Calu3 (cell line): ENCODE measurements at regions not wholly inside any gene's neighbourhood (a gene's known extent, or its start where the extent isn't known, plus 50 kb on each side); places are given as distances from the start of the nearest gene placed in this dataset.

Experiments
- BruUV-seq: library from RNA; stranded (reverse); fragments of 400-500 nt; replicated peaks from 2 replicates; lab custom pipeline; 2021; lab: Mats Ljungman, UMichigan
- CTCF ChIA-PET: fragments of 300-600 bp; sonication (Branson Sonifier 250); formaldehyde crosslinking; loops from one replicate; lab custom pipeline; 2022; ENCODE audit warnings: antibody characterized with exemption; lab: Charles Lee
- DNase-seq: peaks from one replicate; pipeline ENCODE4 v3.0.0; 2022
- H3K27ac Mint-ChIP-seq: one replicate; pipeline ENCODE4 v1.8.0; 2022; ENCODE audit warnings: mixed read lengths; ENCODE audit not compliant: unreplicated experiment
- H3K27me3 Mint-ChIP-seq: one replicate; pipeline ENCODE4 v1.8.0; 2022; ENCODE audit warnings: mixed read lengths; ENCODE audit not compliant: unreplicated experiment
- H3K36me3 Mint-ChIP-seq: one replicate; pipeline ENCODE4 v1.8.0; 2022; ENCODE audit warnings: mild to moderate bottlenecking, moderate library complexity, mixed read lengths; ENCODE audit not compliant: insufficient read depth, unreplicated experiment
- H3K4me1 Mint-ChIP-seq: one replicate; pipeline ENCODE4 v1.8.0; 2022; ENCODE audit warnings: mild to moderate bottlenecking, low read depth, mixed read lengths; ENCODE audit not compliant: unreplicated experiment
- H3K4me3 Mint-ChIP-seq: one replicate; pipeline ENCODE4 v1.8.0; 2022; ENCODE audit warnings: mild to moderate bottlenecking, low read depth, moderate library complexity, mixed read lengths; ENCODE audit not compliant: unreplicated experiment
- H3K9me3 Mint-ChIP-seq: one replicate; pipeline ENCODE4 v1.8.0; 2022; ENCODE audit warnings: low read depth, mixed read lengths; ENCODE audit not compliant: unreplicated experiment
- CTCF ChIP-seq: fragments of 200-600 bp; IDR thresholded peaks from one replicate; pipeline ENCODE4 v1.8.0; 2022; ENCODE audit warnings: antibody characterized with exemption; ENCODE audit not compliant: unreplicated experiment
- intact Hi-C: fragments of 100-400 bp; cut with micrococcal nuclease; formaldehyde crosslinking; loops from one replicate; pipeline ENCODE4 v1.10.0; 2022; ENCODE audit not compliant: unreplicated experiment

GRCh38 chr14:99101855-99102461 lies 170.0 kb downstream of the BCL11B start:
- BruUV-seq = no TSS peak

GRCh38 chr14:99116741-99117295 lies 155.2 kb downstream of the BCL11B start:
- CTCF ChIA-PET = no interaction called here
- BruUV-seq = no TSS peak

More at GRCh38 chr14:99101855-99102461, 170.0 kb downstream of the BCL11B start:
- H3K36me3 Mint-ChIP-seq = no peaks in the 10 kb centered on the region
- intact Hi-C loops = no loop called here
- no peaks in the 10 kb centered on the region for H3K27me3 Mint-ChIP-seq
- TF ChIP-seq CTCF = no peak
- CTCF ChIA-PET = interaction anchor here (0.7 kb wide), 1 partner anchor 35 kb away, joined by 3 read pairs; no protein-coding TSS in a partner anchor
- H3K27ac Mint-ChIP-seq = no peak overlapping the region
- H3K4me3 Mint-ChIP-seq = no peak overlapping the region
- H3K4me1 Mint-ChIP-seq = no peaks in the 10 kb centered on the region
- no peak for DNase-seq
- peaks cover 2% of the 10 kb centered on the region for H3K9me3 Mint-ChIP-seq

GRCh38 chr14:99117671-99118045 lies 154.3 kb downstream of the BCL11B start:
- intact Hi-C loops = no loop called here
- Mint-ChIP-seq H3K27me3 (peaks cover 41% of the 10 kb centered on the region), H3K36me3 (no peaks in the 10 kb centered on the region), H3K4me1 (no peaks in the 10 kb centered on the region), H3K4me3 (no peak overlapping the region), H3K9me3 (no peaks in the 10 kb centered on the region), H3K27ac (no peak overlapping the region)
- DNase-seq = no peak
- no peak for TF ChIP-seq CTCF
- CTCF ChIA-PET = no interaction called here
- BruUV-seq = no TSS peak

More at GRCh38 chr14:99116741-99117295, 155.2 kb downstream of the BCL11B start:
- no peaks in the 10 kb centered on the region for H3K36me3 Mint-ChIP-seq
- no peaks in the 10 kb centered on the region for H3K9me3 Mint-ChIP-seq
- intact Hi-C loops = no loop called here
- no peaks in the 10 kb centered on the region for H3K4me1 Mint-ChIP-seq
- DNase-seq = no peak
- no peak overlapping the region for H3K4me3 Mint-ChIP-seq
- TF ChIP-seq CTCF = no peak
- no peak overlapping the region for H3K27ac Mint-ChIP-seq
- peaks cover 39% of the 10 kb centered on the region for H3K27me3 Mint-ChIP-seq

GRCh38 chr14:99118046-99118721 lies 153.8 kb downstream of the BCL11B start:
- no peak for TF ChIP-seq CTCF
- H3K36me3 Mint-ChIP-seq = no peaks in the 10 kb centered on the region
- BruUV-seq = no TSS peak
- H3K27me3 Mint-ChIP-seq = peaks cover 41% of the 10 kb centered on the region
- no peaks in the 10 kb centered on the region for H3K9me3 Mint-ChIP-seq
- CTCF ChIA-PET = no interaction called here
- no peak for DNase-seq
- H3K27ac Mint-ChIP-seq = no peak overlapping the region
- intact Hi-C loops = no loop called here
- H3K4me1 Mint-ChIP-seq = no peaks in the 10 kb centered on the region
- H3K4me3 Mint-ChIP-seq = no peak overlapping the region
